Embryonic facial prominence (tissue), 1 donor: ENCODE measurements at regions not wholly inside any gene's neighbourhood (a gene's known extent, or its start where the extent isn't known, plus 50 kb on each side); places are given as distances from the start of the nearest gene placed in this dataset.

Experiments used
- DNase-seq: peaks from one replicate; pipeline ENCODE4 v3.0.0-alpha.2; 2016; ENCODE audit errors: extremely low spot score

DNA sequence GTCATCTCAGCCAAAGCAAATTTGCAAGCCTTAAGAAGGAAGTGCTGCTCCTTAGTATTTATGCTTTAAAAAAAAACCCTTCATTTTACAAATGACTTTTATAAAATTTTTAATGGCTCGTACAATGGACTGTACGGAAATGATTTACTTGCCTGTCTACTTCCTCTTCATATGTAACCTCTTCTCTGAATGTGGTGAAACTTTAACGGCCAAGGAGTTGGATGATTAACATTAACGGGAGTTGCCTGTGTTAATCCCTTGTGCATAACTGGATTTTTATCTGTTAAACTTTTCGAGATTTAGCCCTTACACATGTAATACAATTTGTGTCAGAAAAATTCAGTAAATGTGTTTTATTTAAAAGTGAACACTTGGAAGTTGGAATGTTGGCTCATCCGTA lies 429.4 kb downstream of the TBC1D4 start:
- no peak for DNase-seq

DNA sequence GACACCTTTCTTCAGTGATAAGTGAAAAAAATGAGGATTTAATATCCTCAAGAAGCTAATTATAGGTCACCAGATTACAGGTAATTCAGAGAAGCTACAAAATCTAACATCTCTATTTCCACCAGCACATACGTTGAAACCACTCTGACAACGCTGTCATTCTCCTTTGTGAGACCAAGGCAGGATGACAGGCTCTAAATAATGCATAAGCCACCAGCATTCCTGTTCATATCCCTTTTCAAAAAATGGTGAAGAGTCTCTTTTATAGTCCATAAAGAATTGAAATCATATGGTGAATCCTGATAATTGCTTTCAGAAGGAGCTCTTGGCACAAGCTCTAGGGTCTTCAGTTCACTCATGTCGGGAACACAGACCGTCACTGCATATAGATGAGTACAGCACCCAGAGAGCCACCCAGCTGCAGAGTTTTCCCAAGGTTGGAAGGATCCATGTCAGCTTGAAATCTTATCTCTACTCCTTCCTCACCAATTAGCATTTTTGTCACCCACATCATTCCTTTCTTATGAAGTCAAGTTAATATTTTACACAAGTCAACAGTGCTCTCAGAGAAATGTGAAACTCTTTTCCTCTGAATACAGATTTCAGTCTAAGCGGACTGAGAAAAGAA lies 431.4 kb downstream of the TBC1D4 start:
- peak; percentile 37 for DNase-seq

DNA sequence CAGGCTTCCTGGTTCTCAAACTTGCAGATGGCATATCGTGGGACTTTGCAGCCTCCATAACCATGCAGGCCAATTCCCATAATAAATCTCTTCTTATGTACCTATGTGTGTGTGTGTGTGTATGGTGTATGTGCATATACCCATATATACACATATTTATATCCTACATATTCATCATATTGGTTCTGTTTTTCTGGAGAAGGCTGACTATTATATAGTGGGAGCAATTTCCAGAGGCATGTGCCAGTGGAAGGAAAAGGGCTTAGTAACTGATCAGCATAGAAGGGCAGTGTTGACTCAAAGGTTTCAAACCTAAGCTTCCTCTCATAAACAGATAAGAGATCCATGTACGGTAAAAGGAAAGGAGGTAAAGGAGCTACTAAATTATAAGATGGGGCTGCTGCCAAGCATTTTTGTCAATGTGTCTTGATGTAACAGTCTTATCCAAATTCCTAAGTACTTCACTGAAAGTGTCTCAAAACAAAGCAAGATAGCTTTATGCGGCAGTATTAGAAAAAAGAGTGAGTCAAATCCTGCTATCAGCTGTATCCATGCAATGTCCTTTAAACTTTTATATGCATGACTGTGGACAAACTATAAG lies 432.1 kb downstream of the TBC1D4 start:
- DNase-seq = no peak

DNA sequence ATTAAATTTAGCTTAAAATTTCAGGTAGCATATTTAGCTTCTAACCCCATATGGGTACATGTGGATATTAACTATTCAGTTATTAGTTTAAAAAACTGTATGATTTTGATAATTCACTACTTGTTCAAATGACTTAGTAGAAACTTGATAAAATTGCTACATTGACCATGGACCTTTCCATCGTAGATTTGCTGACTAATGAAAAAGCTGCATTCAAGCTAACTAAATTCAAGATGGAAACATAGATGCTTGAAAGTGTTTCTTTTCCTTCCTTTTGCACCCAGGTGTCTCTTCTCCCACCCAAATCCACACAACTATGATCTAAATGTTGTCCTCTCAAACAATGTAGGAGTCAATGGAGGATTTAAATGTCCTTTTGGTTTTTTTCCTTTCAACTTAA lies 439.2 kb downstream of the TBC1D4 start:
- DNase-seq = no peak

DNA sequence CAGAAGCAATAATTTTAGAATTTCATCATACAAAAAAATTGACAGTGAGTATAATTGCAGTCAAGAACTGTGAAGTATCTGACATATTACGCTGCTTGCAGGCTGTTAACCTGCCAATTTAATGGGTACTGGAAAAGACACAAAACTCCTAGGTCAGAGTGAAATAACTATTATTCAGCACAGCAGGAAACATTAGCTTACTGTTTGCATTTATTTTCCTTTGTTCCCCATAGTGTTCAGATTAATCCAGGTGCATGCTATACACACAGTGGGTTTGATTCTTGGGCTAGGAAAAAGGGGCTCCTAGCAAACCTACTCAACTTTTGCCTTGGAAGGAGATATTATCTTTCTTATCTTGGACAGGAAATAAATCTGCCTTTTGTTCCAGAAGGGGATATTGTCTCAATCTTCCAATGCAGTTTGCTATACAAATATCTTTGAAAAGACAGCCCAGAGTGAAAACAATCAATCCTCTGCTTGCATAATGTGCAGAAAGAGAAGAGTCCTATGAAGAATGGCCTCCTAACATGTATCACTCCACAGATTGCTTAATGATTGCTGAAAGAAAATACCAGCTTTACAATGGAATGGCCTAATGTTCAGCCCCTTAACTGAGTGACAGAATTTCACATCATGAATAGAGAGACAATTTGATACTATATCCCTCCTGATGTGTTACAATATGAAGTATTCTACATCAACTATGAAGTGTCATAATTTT lies 443.4 kb downstream of the TBC1D4 start:
- DNase-seq = no peak

DNA sequence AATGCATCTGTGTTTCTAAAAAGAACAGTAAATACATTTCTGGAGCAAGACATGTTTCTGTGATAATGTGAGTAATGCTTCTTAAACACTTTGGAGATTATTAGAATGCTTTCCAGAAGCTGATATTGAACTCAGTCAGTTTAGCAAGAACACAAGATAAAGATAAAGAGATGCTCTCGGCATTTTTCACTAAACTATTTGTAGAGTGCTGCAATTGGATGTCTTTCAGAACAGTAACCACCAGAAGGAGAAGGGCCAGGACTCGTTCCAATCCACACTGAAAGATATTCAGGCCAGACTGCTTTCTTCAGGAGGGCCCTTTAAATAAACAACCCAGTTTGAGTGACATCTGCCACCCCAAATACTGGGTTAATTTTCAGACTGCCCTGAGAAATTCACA lies 456.0 kb downstream of the TBC1D4 start:
- DNase-seq = no peak

DNA sequence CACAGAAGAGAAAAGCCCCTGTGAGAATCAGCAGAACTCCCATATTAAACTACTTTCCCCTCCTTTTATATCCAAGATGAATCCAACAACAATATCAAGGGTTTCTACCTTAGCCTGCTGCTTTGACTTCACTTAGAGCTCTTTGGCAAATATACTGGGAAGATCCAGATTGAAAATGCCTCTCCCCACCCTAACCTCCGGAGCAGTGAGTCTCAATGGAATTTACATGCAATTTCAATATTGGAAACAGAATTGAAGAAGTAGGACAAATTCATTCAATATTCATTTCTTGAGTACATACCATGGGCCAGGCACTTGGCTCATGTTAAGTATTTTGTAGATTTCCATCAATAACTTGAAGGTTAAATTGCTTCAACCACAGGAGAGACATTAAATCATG lies 457.4 kb downstream of the TBC1D4 start:
- no peak for DNase-seq

DNA sequence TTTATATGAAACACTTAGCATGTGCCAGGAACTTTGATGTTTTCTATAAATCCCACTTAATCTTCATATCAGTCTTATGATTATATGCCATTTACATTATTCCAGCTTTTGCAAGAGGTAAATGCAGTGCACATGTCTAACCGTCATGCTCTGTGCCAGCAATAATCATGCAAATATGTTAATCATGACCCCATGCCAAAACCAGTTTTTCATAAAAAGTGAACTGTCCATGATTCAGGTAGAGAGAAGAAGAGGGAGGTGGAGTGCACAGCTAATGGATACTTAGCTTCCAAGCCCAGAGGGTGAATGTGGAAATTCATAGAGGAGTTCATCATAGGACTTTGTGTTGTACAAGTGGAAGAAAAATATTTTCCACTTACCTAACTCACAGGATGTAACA lies 458.4 kb downstream of the TBC1D4 start:
- DNase-seq = no peak

DNA sequence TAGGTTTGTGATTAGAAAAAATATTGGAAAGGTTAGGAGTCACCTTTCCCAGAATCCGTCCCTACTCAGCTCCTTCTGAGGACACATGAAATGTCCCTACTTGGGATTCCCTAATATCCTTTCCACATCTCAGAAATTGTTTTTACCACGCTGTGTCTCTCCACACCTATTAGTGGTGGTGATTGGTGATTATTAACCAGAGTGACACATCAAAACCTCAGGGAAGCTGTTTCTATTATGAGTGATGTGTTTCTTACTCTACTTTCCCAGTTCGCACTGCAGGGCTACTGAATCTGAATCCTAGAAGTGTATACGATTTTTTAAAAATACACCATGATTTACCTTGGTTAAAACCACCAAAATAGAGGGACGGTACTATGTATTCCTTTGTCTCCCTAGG lies 460.8 kb downstream of the TBC1D4 start:
- DNase-seq = no peak

DNA sequence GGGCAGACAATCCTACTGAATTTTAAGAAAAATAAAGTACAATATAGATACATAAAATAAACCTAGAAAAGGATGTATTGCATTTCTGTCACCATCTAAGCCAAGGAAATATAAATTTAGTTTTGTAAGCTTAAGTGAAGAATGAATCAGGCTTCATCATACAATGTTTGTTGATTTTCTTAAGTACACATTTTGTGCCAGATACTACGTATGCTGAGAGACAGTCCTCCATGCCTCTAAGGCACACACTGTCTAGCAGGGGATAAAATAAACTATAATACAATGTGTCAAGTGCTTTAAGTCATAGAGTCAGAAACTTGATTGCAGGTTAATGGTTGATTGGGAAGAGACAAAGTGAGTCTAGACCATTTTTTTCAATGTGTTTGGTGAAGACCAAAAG lies 465.7 kb downstream of the TBC1D4 start:
- DNase-seq = no peak

DNA sequence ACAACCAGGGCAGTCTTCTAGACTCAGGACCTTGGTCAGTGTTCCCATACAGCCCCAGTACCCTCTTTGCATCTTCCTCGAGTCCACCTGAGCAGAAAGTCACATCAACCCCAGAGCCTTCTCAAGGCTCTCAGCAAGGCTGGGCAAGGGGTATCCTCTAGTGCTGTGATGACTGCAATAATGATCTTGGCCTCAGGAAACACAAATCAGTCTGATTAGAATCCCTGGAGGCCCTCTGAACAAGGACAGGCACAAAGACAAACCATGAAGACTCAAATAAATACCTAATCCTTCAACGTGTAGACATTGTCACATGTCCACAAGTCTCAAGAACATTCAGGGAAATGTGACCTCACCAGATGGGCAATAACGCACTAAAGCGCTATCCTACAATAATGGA lies 468.2 kb downstream of the TBC1D4 start:
- DNase-seq = no peak

DNA sequence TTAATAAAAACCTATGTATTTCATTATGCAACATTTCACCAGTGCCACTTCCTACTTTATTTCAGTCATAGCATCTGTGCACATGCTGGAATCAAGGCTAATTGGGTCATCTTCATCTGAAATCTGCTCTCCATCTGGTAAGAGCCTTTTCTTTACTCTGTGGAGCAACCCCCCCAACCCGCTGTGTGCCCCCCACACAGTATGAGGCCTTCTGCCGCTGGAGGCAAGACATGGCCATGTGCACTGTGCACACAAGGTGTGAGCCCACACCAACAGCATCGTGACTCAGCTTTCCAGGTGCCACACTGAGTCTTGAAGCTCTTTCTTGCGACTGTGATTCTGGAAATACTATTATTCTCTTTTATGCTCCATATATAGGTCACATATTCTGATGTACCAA lies 471.0 kb downstream of the TBC1D4 start:
- no peak for DNase-seq

DNA sequence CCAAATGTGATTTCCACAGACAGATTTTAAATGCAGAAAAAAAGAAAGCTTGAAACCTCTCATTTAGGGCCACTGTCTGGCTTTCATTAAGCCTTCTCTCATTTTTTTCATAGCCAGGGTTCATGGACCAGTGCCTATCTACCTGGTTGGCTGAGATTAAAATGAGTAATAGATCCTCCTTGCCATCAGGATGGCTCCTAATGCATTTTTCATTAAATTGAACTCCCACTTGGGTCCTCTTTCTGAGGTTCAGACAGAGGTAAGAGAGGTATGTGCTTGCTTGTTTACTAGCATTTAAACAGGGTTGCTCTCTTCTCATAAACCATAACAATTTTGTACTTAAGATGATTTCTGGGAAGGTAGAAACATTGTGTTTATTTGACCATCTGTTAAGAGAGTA lies 473.0 kb downstream of the TBC1D4 start:
- no peak for DNase-seq

DNA sequence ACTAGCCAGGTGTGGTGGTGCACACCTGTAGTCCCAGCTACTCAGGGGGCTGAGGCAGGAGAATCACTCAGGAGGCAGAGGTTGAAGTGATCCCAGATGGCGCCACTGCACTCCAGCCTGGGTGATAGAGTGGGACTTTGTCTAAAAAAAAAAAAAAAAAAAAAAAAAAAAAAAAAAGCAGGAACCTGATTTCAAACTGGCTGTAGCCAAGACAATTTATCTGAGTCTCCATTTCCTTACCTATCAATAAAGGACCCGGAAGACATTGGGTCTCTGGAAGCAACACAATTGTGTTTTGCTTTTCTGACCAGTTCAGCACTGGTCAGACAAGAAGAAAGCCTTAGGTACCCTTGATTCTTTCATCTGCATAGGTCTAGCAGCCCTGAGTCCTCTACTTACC lies 491.0 kb downstream of the TBC1D4 start:
- DNase-seq = no peak

DNA sequence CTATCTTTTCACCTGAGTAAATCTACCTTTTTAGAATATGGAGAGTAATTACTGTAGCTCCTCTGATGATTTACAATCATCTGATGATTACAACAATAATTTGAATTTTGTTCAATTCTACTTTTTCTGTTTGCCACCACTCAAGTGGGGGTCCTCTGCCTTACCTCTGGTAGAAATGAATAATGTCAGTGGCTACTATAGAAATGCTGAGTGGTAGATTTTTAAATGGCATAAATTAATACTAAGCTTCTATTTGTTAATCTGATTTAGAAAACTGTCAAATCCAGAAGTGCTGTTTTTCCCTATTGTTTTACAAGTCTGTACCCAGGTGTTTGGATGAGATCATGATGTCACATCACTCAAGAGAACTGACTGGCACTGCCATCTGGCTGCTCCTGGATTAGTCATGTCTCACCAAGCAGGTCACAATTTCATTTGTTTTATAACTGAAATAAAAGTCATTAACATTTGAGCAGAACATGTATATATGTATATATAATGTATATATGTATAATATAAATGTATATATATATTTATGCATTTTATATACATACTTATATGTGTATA lies 494.8 kb downstream of the TBC1D4 start:
- no peak for DNase-seq

DNA sequence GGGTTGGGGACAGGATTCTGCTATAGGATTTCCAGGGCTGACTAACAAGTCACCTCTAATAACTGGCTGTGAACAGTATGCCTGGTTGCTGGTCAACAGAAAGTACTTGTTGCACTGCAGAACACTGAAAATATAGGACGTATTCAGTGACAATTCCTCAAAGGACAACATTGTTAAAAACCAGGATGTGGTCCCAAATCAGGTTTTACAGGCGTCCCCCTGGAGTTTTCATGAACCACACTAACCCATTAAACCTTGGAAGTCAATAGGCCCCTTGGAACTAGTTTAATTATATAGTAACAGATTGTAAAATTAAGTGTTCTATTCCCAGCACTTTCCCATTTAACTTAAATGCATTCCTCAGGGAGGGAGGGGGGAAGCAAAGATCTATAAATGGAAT lies 495.4 kb downstream of the TBC1D4 start:
- no peak for DNase-seq

DNA sequence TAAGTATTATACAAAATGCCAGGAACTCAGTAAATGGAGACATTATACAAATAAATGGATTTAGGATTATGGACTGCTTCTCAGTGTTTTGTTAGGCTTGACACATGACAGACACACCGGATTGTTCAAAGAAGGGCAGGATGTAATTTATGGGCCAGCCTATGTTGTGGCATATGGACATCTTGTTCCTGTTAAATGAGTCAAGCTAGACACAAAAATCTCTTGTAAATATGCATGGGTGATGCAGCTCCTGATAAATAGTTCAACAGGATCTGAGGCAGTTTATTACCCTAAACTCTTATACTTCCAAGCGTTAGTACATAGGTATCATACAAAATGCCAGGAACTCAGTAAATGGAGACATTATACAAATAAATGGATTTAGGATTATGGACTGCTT lies 502.3 kb downstream of the TBC1D4 start:
- DNase-seq = no peak

DNA sequence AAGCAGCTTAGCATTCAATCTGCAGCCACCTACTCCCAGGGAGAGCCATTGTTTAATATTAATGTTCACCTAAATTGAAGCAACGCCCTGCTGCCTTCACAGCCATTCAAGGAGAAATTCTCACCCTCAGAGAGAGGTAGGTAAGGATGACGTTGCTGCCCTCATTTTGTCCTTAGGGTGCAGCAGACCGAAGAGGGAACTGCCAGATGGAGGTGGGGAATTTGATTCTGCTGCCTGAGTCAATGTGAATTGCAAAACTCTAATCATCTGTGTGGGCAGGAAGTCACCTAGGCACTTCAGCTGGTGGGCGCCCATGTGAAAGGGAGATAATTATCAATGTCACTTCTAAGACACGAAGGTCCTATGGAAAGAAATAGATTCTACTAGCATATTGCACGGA lies 503.4 kb downstream of the TBC1D4 start:
- no peak for DNase-seq

DNA sequence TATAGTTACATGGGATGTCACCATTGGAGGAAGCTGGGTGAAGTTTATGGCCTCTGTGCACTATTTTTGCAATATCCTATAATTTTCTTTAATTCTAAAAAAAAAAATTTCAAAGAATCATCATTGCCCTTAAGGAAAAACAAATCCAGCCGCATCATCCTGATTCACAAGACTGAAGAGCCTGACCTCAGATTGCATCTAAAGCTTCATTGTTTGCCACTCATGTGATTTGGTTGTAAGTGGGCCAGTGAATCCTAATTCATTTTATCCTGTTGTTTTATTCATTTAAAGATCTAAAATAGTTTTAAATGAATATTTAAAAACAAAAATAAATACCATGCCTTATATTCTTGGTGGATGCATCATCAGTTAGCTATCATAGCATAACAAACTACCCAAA lies 504.5 kb downstream of the TBC1D4 start:
- no peak for DNase-seq

DNA sequence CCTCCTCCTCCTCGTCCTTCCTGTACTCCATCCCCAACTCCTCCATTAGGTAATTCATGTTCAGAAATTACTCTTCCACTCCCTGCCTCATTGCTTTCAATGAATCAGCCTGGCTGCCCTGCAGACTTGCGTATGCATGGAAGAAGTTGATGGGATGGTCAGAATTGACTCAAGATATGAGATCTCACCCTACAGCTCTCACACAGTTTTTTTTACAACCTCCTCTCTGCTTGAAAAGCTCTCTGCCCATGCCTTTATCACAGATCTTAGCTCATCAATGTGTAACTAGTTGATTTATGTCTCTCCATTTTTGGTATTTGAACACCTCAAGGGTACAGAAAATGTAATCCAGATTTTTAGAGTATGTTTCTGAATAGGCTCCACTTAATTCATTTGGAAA lies 506.9 kb downstream of the TBC1D4 start:
- DNase-seq = no peak

DNA sequence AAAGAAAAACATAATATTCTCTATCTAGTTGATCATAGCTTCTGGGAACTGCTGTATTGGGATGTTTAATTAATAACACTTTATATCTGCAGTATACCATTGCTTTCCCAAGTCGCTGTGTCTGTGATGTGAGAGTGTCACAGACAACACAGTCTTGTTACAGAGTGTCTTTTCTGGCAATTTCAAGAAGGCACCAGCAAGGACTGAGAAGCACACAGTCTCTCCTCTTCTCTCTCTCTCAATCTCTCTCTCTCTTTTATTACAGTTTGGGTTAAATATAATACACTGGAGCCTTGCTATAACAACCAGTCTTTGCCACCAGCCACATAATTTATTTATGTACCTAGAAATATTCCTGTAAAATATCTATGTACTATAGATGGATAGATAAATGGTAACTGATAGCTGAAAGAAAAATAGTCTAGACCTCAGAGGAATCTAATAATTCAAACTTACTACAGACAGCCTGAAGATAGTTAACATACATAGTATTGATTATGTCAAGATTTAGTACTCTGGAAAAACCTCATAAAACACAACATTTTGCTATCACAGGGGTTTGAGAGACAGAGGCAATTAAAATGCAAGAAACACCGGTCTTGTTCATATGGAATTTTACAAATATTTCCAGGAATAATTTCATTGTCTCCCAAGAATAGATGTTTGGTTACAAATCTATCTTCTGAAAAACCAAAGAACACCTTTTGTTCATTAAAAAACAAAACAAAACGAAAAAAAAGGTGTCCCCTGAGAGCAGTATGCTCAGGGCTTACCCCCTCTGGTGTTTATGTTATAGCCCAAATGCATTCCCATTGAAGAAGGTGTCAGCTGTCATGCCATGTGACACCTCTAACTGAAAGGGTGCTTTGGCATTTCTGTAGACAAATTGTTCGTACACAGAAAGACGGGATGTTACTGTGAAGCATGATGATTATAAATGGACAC lies 507.8 kb downstream of the TBC1D4 start:
- DNase-seq = no peak

DNA sequence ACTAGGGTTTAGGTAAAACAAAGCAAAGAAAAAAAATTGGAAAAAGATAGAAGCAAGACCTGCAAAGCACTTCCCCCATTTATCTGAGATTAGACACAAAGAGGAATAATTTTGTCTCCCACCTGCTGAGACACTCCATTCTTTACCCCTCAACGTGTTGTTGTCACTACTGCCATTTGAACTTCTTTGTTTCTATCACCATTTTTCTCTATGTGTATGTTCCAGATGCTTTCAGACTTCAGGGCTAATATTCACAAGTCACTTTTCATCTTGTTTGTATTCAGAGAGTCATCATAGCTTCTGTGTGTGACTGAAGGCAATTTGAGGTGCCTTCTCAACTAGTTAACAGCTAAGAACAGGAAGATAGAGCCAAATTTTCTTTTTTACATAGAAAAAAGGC lies 512.5 kb downstream of the TBC1D4 start:
- no peak for DNase-seq
